Neural progenitor cell (in vitro differentiated cells): ENCODE measurements at regions not wholly inside any gene's neighbourhood (a gene's known extent, or its start where the extent isn't known, plus 50 kb on each side); places are given as distances from the start of the nearest gene placed in this dataset.
"Not testable (repeated sequence)": the region's sequence is repeated elsewhere in the genome, so short reads cannot be mapped to it uniquely, and the experiment has no call there.

Source experiments
- DNase-seq: peaks from one replicate; pipeline ENCODE4 v3.0.0-alpha.2; 2016; ENCODE audit warnings: low spot score
- H2AFZ ChIP-seq: fragments of 200-600 bp; sonication (generic); replicated peaks from 2 replicates; pipeline ENCODE4 v1.6.1; 2016; ENCODE audit warnings: antibody characterized with exemption
- H3F3A ChIP-seq: fragments of 200-600 bp; sonication (generic); 2 replicates; pipeline ENCODE4 v1.6.1; 2016; ENCODE audit warnings: antibody characterized with exemption, low read depth
- H3K27ac ChIP-seq: fragments of 200-600 bp; sonication (generic); 2 replicates; pipeline ENCODE4 v1.5.1; 2016; ENCODE audit warnings: mild to moderate bottlenecking
- H3K27me3 ChIP-seq: fragments of 200-600 bp; sonication (generic); 2 replicates; pipeline ENCODE4 v1.6.1; 2016; ENCODE audit warnings: mild to moderate bottlenecking, moderate library complexity
- H3K36me3 ChIP-seq: fragments of 200-600 bp; sonication (generic); 2 replicates; pipeline ENCODE4 v1.5.1; 2016
- H3K4me1 ChIP-seq: fragments of 200-600 bp; sonication (generic); 2 replicates; pipeline ENCODE4 v1.6.1; 2016; ENCODE audit warnings: mixed run types
- H3K4me2 ChIP-seq: fragments of 200-600 bp; sonication (generic); 2 replicates; pipeline ENCODE4 v1.6.1; 2016
- H3K4me3 ChIP-seq: fragments of 200-600 bp; sonication (generic); 2 replicates; pipeline ENCODE4 v1.5.1; 2016
- H3K79me2 ChIP-seq: fragments of 200-600 bp; sonication (generic); 2 replicates; pipeline ENCODE4 v1.6.1; 2016; ENCODE audit warnings: low read depth
- H3K9ac ChIP-seq: fragments of 200-600 bp; sonication (generic); 2 replicates; pipeline ENCODE4 v1.6.1; 2016
- H3K9me3 ChIP-seq: fragments of 200-600 bp; sonication (generic); 2 replicates; pipeline ENCODE4 v1.5.1; 2016; ENCODE audit warnings: low read depth
- H4K20me1 ChIP-seq: fragments of 200-600 bp; sonication (generic); 2 replicates; pipeline ENCODE4 v1.6.1; 2016; ENCODE audit warnings: low read depth
- H3K27ac Mint-ChIP-seq: 3 replicates; pipeline ENCODE4 v1.8.0; 2021; ENCODE audit warnings: mixed read lengths
- H3K27me3 Mint-ChIP-seq: 2 replicates; pipeline ENCODE4 v1.8.0; 2022; ENCODE audit warnings: low read depth, mild to moderate bottlenecking, inconsistent platforms, moderate library complexity, mixed read lengths; ENCODE audit not compliant: insufficient read depth
- H3K36me3 Mint-ChIP-seq: 3 replicates; pipeline ENCODE4 v1.8.0; 2021; ENCODE audit warnings: mixed read lengths
- H3K4me1 Mint-ChIP-seq: 3 replicates; pipeline ENCODE4 v1.8.0; 2021; ENCODE audit warnings: mixed read lengths
- H3K4me3 Mint-ChIP-seq: 3 replicates; pipeline ENCODE4 v1.8.0; 2021; ENCODE audit warnings: mild to moderate bottlenecking, moderate library complexity, mixed read lengths
- H3K9me3 Mint-ChIP-seq: 3 replicates; pipeline ENCODE4 v1.8.0; 2020; ENCODE audit warnings: mixed read lengths
- CTCF ChIP-seq: fragments of 200-600 bp; sonication (generic); IDR thresholded peaks from 2 replicates; pipeline ENCODE4 v1.5.1; 2017; ENCODE audit warnings: antibody characterized with exemption, mild to moderate bottlenecking
- EZH2 ChIP-seq: fragments of 200-600 bp; sonication (generic); IDR thresholded peaks from 2 replicates; pipeline ENCODE4 v1.6.1; 2017; ENCODE audit warnings: antibody characterized with exemption, mild to moderate bottlenecking, moderate library complexity
- EZH2phosphoT487 ChIP-seq: fragments of 200-600 bp; sonication (generic); IDR thresholded peaks from 2 replicates; pipeline ENCODE4 v1.6.1; 2017; ENCODE audit warnings: antibody characterized with exemption

- H3K4me2 ChIP-seq = no peak overlapping the region
- no peaks in the 10 kb centered on the region for H3K36me3 ChIP-seq
- H3K4me3 ChIP-seq = no peak overlapping the region
- H3K4me1 ChIP-seq = peaks cover 20% of the 10 kb centered on the region
- peaks cover 20% of the 10 kb centered on the region for H3K4me1 Mint-ChIP-seq
- no peak overlapping the region for H2AFZ ChIP-seq
- no peak overlapping the region for H3K27ac Mint-ChIP-seq
- no peak overlapping the region for H3K9ac ChIP-seq
- no peak overlapping the region for H3K4me3 Mint-ChIP-seq
- H3K27me3 Mint-ChIP-seq = peaks cover 3% of the 10 kb centered on the region
- peaks cover 3% of the 10 kb centered on the region for H3K36me3 Mint-ChIP-seq
- no peaks in the 10 kb centered on the region for H3K27me3 ChIP-seq
- TF ChIP-seq EZH2phosphoT487 (no peak), EZH2 (no peak), CTCF (no peak)
- H3K9me3 Mint-ChIP-seq = peaks cover 14% of the 10 kb centered on the region
- no peaks in the 10 kb centered on the region for H4K20me1 ChIP-seq
- no peaks in the 10 kb centered on the region for H3F3A ChIP-seq
- peak; percentile 37 for DNase-seq
- no peaks in the 10 kb centered on the region for H3K79me2 ChIP-seq
- H3K9me3 ChIP-seq = no peaks in the 10 kb centered on the region
- H3K27ac ChIP-seq = no peak overlapping the region
Measured at GRCh38 chr5:92635001-92635461, 946.0 kb downstream of the NR2F1-AS1 start.

GRCh38 chr5:92633875-92634487 lies 947.0 kb downstream of the NR2F1-AS1 start:
- Histone ChIP-seq H3K9me3 (no peaks in the 10 kb centered on the region), H3K4me2 (no peak overlapping the region), H2AFZ (peak overlapping the region; percentile 7), H3K79me2 (no peaks in the 10 kb centered on the region), H3K27me3 (no peaks in the 10 kb centered on the region), H3K4me1 (peaks cover 18% of the 10 kb centered on the region), H4K20me1 (no peaks in the 10 kb centered on the region), H3K4me3 (no peak overlapping the region), H3F3A (no peaks in the 10 kb centered on the region), H3K9ac (no peak overlapping the region), H3K36me3 (no peaks in the 10 kb centered on the region), H3K27ac (no peak overlapping the region)
- Mint-ChIP-seq H3K27ac (no peak overlapping the region), H3K9me3 (peaks cover 23% of the 10 kb centered on the region), H3K36me3 (peaks cover 7% of the 10 kb centered on the region), H3K27me3 (peaks cover 3% of the 10 kb centered on the region), H3K4me3 (no peak overlapping the region), H3K4me1 (peaks cover 14% of the 10 kb centered on the region)
- TF ChIP-seq CTCF (no peak), EZH2phosphoT487 (no peak), EZH2 (no peak)
- DNase-seq = no peak

- H2AFZ ChIP-seq = no peak overlapping the region
- no peaks in the 10 kb centered on the region for H4K20me1 ChIP-seq
- peaks cover 3% of the 10 kb centered on the region for H3K27me3 Mint-ChIP-seq
- peaks cover 9% of the 10 kb centered on the region for H3K4me1 Mint-ChIP-seq
- no peaks in the 10 kb centered on the region for H3K36me3 ChIP-seq
- H3K4me2 ChIP-seq = no peak overlapping the region
- H3K4me3 Mint-ChIP-seq = no peak overlapping the region
- no peak overlapping the region for H3K4me3 ChIP-seq
- no peak for DNase-seq
- no peak overlapping the region for H3K9ac ChIP-seq
- no peaks in the 10 kb centered on the region for H3K27me3 ChIP-seq
- no peaks in the 10 kb centered on the region for H3K79me2 ChIP-seq
- H3K9me3 Mint-ChIP-seq = peaks cover 28% of the 10 kb centered on the region
- TF ChIP-seq EZH2phosphoT487 (no peak), EZH2 (no peak), CTCF (no peak)
- H3K27ac Mint-ChIP-seq = no peak overlapping the region
- H3F3A ChIP-seq = no peaks in the 10 kb centered on the region
- H3K4me1 ChIP-seq = peaks cover 16% of the 10 kb centered on the region
- no peaks in the 10 kb centered on the region for H3K9me3 ChIP-seq
- no peak overlapping the region for H3K27ac ChIP-seq
- H3K36me3 Mint-ChIP-seq = peaks cover 9% of the 10 kb centered on the region
Measured at GRCh38 chr5:92633176-92633575, 947.8 kb downstream of the NR2F1-AS1 start.

GRCh38 chr5:92631237-92631701 lies 949.8 kb downstream of the NR2F1-AS1 start:
- not testable (repeated sequence) for H3K27me3 Mint-ChIP-seq, H3K27me3 ChIP-seq, H3K4me3 Mint-ChIP-seq, H3K36me3 ChIP-seq, H3K27ac Mint-ChIP-seq, H3K9ac ChIP-seq, H3F3A ChIP-seq, H3K4me1 Mint-ChIP-seq, H3K9me3 ChIP-seq, H2AFZ ChIP-seq, DNase-seq, H3K79me2 ChIP-seq, H3K27ac ChIP-seq, H3K36me3 Mint-ChIP-seq, H4K20me1 ChIP-seq, H3K4me3 ChIP-seq, H3K4me2 ChIP-seq
- H3K9me3 Mint-ChIP-seq = peaks cover 28% of the 10 kb centered on the region
- H3K4me1 ChIP-seq = peaks cover 16% of the 10 kb centered on the region
